CD4-positive, CD25-positive, alpha-beta regulatory T cell (primary cell): ENCODE measurements at regions not wholly inside any gene's neighbourhood (a gene's known extent, or its start where the extent isn't known, plus 50 kb on each side); places are given as distances from the start of the nearest gene placed in this dataset.

Experiments
- ATAC-seq, 2 donors: fragments of 150-1000 bp; cut with Tn5 transposase; one replicate each; pipeline ENCODE4 v1.10.0; 2021; ENCODE audit warnings: low read depth in 2 of 2, moderate number of reproducible peaks in 2 of 2, moderate library complexity in 1 of 2
- DNase-seq, 3 donors: peaks; one replicate each; pipeline versions ENCODE4 v3.0.0 to v3.0.0-alpha.2; 2012 to 2022; ENCODE audit warnings: mixed read lengths in 1 of 3
- H3K27ac ChIP-seq: one replicate; pipeline ENCODE4 v1.7.0; 2013; ENCODE audit warnings: mild to moderate bottlenecking, low read length; ENCODE audit not compliant: insufficient read depth, poor library complexity, severe bottlenecking
- H3K27me3 ChIP-seq: one replicate; pipeline ENCODE4 v1.7.0; 2013; ENCODE audit warnings: low read length; ENCODE audit not compliant: control insufficient read depth, insufficient read depth
- H3K36me3 ChIP-seq: one replicate; pipeline ENCODE4 v1.7.0; 2013; ENCODE audit warnings: mild to moderate bottlenecking, low read length, moderate library complexity; ENCODE audit not compliant: control insufficient read depth, insufficient read depth
- H3K4me1 ChIP-seq: 2 replicates; pipeline ENCODE4 v1.7.0; 2013; ENCODE audit warnings: mild to moderate bottlenecking, low read length; ENCODE audit not compliant: insufficient read depth, control insufficient read depth, poor library complexity, severe bottlenecking
- H3K4me3 ChIP-seq: one replicate; pipeline ENCODE4 v1.7.0; 2013; ENCODE audit warnings: low read depth, mild to moderate bottlenecking, low read length, moderate library complexity
- H3K9me3 ChIP-seq, 2 experiments: 1 replicate in 1 of 2; 2 replicates in 1 of 2; pipeline ENCODE4 v1.7.0; 2013; ENCODE audit warnings: low read length in 2 of 2, mild to moderate bottlenecking in 1 of 2, moderate library complexity in 1 of 2; ENCODE audit not compliant: control insufficient read depth in 2 of 2
- H3K27ac Mint-ChIP-seq, 3 donors: one replicate each; pipeline ENCODE4 v1.8.0; 2020 to 2022; ENCODE audit warnings: mild to moderate bottlenecking in 3 of 3, mixed read lengths in 3 of 3, moderate library complexity in 2 of 3
- H3K27me3 Mint-ChIP-seq: one replicate; pipeline ENCODE4 v1.8.0; 2022; ENCODE audit warnings: mild to moderate bottlenecking, mixed read lengths
- H3K36me3 Mint-ChIP-seq: one replicate; pipeline ENCODE4 v1.8.0; 2020; ENCODE audit warnings: mixed read lengths
- H3K4me1 Mint-ChIP-seq, 4 donors: one replicate each; pipeline ENCODE4 v1.8.0; 2020 to 2022; ENCODE audit warnings: mixed read lengths in 4 of 4, mild to moderate bottlenecking in 1 of 4
- H3K4me3 Mint-ChIP-seq, 4 donors: one replicate each; pipeline ENCODE4 v1.8.0; 2020 to 2022; ENCODE audit warnings: mild to moderate bottlenecking in 4 of 4, mixed read lengths in 4 of 4, moderate library complexity in 3 of 4
- H3K9me3 Mint-ChIP-seq, 7 donors: one replicate each; pipeline ENCODE4 v1.8.0; 2020 to 2022; ENCODE audit warnings: mixed read lengths in 7 of 7, mild to moderate bottlenecking in 3 of 7, moderate library complexity in 2 of 7

DNA sequence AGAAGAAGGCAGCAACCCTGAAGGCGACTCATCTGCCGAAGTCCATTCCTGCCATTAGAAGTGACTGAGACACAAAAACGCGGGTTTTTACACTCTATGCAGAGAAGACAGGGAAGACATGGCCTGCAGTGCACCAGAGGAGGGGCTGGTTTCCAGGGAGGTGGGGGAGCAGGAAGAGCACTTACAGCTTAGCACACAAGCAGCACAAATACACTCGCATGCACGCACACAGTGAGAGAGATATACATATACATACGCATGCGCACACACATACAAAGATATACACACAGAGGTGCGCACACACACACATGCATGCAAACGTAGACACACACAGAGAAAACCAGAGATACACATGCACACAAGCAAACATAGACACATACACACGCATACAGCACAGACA is 210.9 kb upstream of the CSF3R start:
- no peaks in the 10 kb centered on the region for H3K36me3 ChIP-seq
- DNase-seq (no peak), ATAC-seq (no peak)
- H3K9me3 Mint-ChIP-seq, result no peaks in the 10 kb centered on the region
- H3K27ac Mint-ChIP-seq, result peak overlapping the region in 1 of 3 donors; percentile 76
- H3K4me1 ChIP-seq, result no peaks in the 10 kb centered on the region
- H3K4me3 Mint-ChIP-seq, result no peak overlapping the region
- no peaks in the 10 kb centered on the region for H3K27me3 ChIP-seq
- no peak overlapping the region for H3K4me3 ChIP-seq
- H3K27me3 Mint-ChIP-seq, result peaks cover 4% of the 10 kb centered on the region
- no peaks in the 10 kb centered on the region for H3K36me3 Mint-ChIP-seq
- H3K9me3 ChIP-seq, result no peaks in the 10 kb centered on the region
- no peaks in the 10 kb centered on the region for H3K4me1 Mint-ChIP-seq
- no peak overlapping the region for H3K27ac ChIP-seq

GRCh38 chr1:36693161-36693525 is 210.4 kb upstream of the CSF3R start:
- H3K9me3 ChIP-seq, result no peaks in the 10 kb centered on the region
- Mint-ChIP-seq H3K4me3 (no peak overlapping the region), H3K4me1 (no peaks in the 10 kb centered on the region), H3K27ac (no peak overlapping the region), H3K27me3 (peaks cover 4% of the 10 kb centered on the region), H3K9me3 (no peaks in the 10 kb centered on the region), H3K36me3 (no peaks in the 10 kb centered on the region)
- H3K27me3 ChIP-seq, result no peaks in the 10 kb centered on the region
- H3K27ac ChIP-seq, result no peak overlapping the region
- DNase-seq (no peak), ATAC-seq (no peak)
- no peaks in the 10 kb centered on the region for H3K4me1 ChIP-seq
- H3K4me3 ChIP-seq, result no peak overlapping the region
- H3K36me3 ChIP-seq, result no peaks in the 10 kb centered on the region

DNA sequence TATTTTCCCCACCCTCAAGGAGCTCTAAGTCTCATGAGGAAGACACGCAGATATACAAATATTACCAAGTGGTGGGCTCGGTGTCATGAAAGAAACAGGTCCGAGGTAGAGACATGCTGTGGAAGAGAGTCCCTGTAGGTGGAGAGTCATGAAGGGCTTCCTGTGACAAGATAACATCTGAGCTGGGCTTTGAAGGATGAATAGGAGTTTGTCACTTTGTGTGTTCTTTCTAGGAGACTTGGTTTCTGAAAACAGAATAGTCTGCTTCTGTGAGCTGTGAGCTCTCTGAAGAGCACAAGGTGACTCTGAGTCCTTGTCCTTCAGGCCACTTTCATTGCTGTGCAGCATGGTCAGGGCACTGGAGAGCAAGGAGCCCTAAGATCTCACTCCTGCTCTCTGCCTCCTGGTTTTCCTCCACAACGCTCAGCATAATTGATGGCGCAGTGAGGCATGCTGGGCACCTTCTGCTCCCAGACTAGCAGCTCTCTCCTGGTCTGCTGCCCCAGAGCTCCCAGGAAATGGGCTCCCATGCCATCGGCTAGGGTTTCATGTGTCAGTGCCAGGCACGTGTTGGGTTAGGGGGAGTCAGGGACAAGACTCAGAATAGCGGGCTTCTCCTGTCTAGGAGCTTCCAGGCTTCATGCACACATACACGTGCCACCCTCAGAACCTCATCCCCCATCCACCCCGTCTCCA is 209.9 kb upstream of the CSF3R start:
- no peak overlapping the region for H3K4me3 Mint-ChIP-seq
- H3K27ac Mint-ChIP-seq, result no peak overlapping the region

DNA sequence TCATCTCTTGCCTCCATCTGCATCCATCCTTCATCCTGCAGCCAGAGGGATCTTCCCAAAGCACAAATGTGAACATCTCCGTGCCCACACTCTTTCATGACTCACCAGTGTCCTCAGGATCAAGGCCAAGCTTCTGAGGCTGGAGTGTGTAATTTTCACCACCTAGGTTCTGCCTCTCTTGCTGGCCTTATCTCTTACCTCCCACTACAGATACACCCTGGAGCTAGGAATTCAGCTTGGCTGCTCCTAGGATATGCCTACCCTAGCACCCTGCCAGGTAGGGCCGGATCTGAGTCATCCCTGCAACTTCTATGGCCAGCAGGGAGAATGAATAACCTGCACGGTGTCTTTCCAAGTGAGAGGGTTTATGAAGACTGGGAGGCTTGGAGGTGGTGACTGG is 208.7 kb upstream of the CSF3R start:
- no peak overlapping the region for H3K4me3 ChIP-seq
- H3K9me3 ChIP-seq, result no peaks in the 10 kb centered on the region
- no peak for ATAC-seq
- Mint-ChIP-seq H3K36me3 (no peaks in the 10 kb centered on the region), H3K4me3 (no peak overlapping the region), H3K9me3 (no peaks in the 10 kb centered on the region), H3K27me3 (peaks cover 4% of the 10 kb centered on the region), H3K4me1 (no peaks in the 10 kb centered on the region), H3K27ac (no peak overlapping the region)
- no peak for DNase-seq
- no peak overlapping the region for H3K27ac ChIP-seq
- no peaks in the 10 kb centered on the region for H3K36me3 ChIP-seq
- no peaks in the 10 kb centered on the region for H3K4me1 ChIP-seq
- H3K27me3 ChIP-seq, result no peaks in the 10 kb centered on the region

More for the DNA sequence above, 209.9 kb upstream of the CSF3R start:
- no peak overlapping the region for H3K4me3 ChIP-seq
- H3K27ac ChIP-seq, result no peak overlapping the region
- no peaks in the 10 kb centered on the region for H3K9me3 ChIP-seq
- no peaks in the 10 kb centered on the region for H3K36me3 Mint-ChIP-seq
- no peaks in the 10 kb centered on the region for H3K27me3 ChIP-seq
- H3K9me3 Mint-ChIP-seq, result no peaks in the 10 kb centered on the region
- H3K4me1 Mint-ChIP-seq, result no peaks in the 10 kb centered on the region
- H3K27me3 Mint-ChIP-seq, result peaks cover 4% of the 10 kb centered on the region
- H3K36me3 ChIP-seq, result no peaks in the 10 kb centered on the region
- no peaks in the 10 kb centered on the region for H3K4me1 ChIP-seq
- DNase-seq (no peak), ATAC-seq (no peak)

- Mint-ChIP-seq H3K4me1 (no peaks in the 10 kb centered on the region), H3K36me3 (no peaks in the 10 kb centered on the region), H3K9me3 (no peaks in the 10 kb centered on the region), H3K27ac (no peak overlapping the region), H3K27me3 (peaks cover 3% of the 10 kb centered on the region), H3K4me3 (no peak overlapping the region)
- H3K36me3 ChIP-seq, result no peaks in the 10 kb centered on the region
- H3K27ac ChIP-seq, result no peak overlapping the region
- no peak for ATAC-seq
- no peaks in the 10 kb centered on the region for H3K27me3 ChIP-seq
- H3K9me3 ChIP-seq, result no peaks in the 10 kb centered on the region
- H3K4me1 ChIP-seq, result no peaks in the 10 kb centered on the region
- DNase-seq, result no peak
- no peak overlapping the region for H3K4me3 ChIP-seq
Observed at GRCh38 chr1:36689992-36690391, 207.3 kb upstream of the CSF3R start.

DNA sequence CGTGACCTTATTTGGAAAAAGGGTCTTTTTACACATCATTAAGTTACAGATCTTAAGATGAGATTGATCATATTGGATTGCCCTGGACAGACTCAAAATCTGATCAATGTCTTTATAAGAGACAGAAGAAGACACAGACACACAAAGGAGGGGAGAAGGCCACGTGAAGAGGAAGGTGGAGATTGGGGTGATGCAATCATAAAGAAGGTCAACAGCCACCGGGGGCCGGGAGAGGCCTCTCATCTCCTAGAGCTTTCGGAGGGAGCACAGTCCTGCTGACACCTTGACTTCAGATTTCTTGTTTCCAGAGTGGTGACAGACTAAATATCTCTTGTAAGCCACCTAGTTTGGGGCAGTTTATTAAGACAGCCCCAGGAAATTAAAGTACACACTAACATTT is 204.6 kb upstream of the CSF3R start:
- DNase-seq, result no peak
- H3K4me3 ChIP-seq, result no peak overlapping the region
- H3K27ac ChIP-seq, result no peak overlapping the region
- Mint-ChIP-seq H3K4me1 (no peaks in the 10 kb centered on the region), H3K27me3 (no peaks in the 10 kb centered on the region), H3K27ac (no peak overlapping the region), H3K9me3 (peaks cover 0 to 1% (median 0%) of the 10 kb centered on the region in 7 donors), H3K36me3 (no peaks in the 10 kb centered on the region), H3K4me3 (no peak overlapping the region)
- H3K4me1 ChIP-seq, result no peaks in the 10 kb centered on the region
- no peaks in the 10 kb centered on the region for H3K36me3 ChIP-seq
- ATAC-seq, result no peak
- no peaks in the 10 kb centered on the region for H3K9me3 ChIP-seq
- H3K27me3 ChIP-seq, result no peaks in the 10 kb centered on the region

DNA sequence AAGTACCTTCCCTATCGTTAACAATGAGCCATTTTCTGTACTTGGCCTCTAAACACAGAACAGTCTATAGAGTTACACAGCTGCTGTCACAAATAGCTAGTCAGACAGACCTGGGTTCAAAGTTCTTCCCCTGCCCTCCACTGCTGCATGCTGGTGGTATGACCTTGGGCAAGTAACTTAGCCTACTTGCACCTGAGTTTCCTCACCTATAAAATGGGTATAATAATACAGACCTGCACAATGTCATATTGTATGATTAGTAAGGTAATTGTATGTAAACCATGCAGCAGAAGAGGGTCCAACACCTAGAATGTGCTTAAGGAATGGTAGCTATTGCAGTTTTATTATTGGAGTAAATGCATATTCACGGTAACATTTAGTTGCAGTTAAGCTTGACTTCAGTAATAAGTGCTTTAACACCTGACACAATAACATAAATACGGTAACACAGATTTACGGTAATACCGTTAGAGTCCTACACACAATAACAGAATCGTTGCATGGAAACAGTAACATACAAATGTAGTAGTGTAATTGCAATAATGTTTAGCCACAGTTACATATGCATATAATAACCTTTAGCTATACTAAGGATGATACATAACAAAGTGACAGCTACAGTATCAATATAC is 193.3 kb upstream of the CSF3R start:
- no peaks in the 10 kb centered on the region for H3K36me3 Mint-ChIP-seq

GRCh38 chr1:36675106-36675505 is 192.4 kb upstream of the CSF3R start:
- Histone ChIP-seq H3K4me3 (no peak overlapping the region), H3K27me3 (peaks cover 14% of the 10 kb centered on the region), H3K4me1 (no peaks in the 10 kb centered on the region), H3K27ac (no peak overlapping the region), H3K36me3 (no peaks in the 10 kb centered on the region), H3K9me3 (no peaks in the 10 kb centered on the region)
- Mint-ChIP-seq H3K36me3 (no peaks in the 10 kb centered on the region), H3K4me1 (no peaks in the 10 kb centered on the region), H3K9me3 (peaks cover 0 to 2% (median 0%) of the 10 kb centered on the region in 7 donors), H3K27me3 (peaks cover 18% of the 10 kb centered on the region), H3K4me3 (no peak overlapping the region), H3K27ac (no peak overlapping the region)
- no peak for ATAC-seq
- DNase-seq, result no peak

More for the DNA sequence above, 193.3 kb upstream of the CSF3R start:
- H3K9me3 ChIP-seq, result no peaks in the 10 kb centered on the region
- Mint-ChIP-seq H3K27me3 (peaks cover 18% of the 10 kb centered on the region), H3K27ac (no peak overlapping the region), H3K4me1 (no peaks in the 10 kb centered on the region), H3K9me3 (peaks cover 0 to 2% (median 0%) of the 10 kb centered on the region in 7 donors), H3K4me3 (no peak overlapping the region)
- no peaks in the 10 kb centered on the region for H3K36me3 ChIP-seq
- H3K27me3 ChIP-seq, result peaks cover 14% of the 10 kb centered on the region
- H3K4me3 ChIP-seq, result no peak overlapping the region
- DNase-seq (no peak), ATAC-seq (no peak)
- no peaks in the 10 kb centered on the region for H3K4me1 ChIP-seq
- H3K27ac ChIP-seq, result no peak overlapping the region
